NB4 (cell line): ENCODE measurements at regions not wholly inside any gene's neighbourhood (a gene's known extent, or its start where the extent isn't known, plus 50 kb on each side); places are given as distances from the start of the nearest gene placed in this dataset.

ENCODE experiments used
- MAX ChIP-seq: IDR thresholded peaks from 2 replicates; pipeline ENCODE4 v1.6.1; 2011; ENCODE audit warnings: low read depth, low read length
- TF ChIP-seq, protein P1 (sequence below): IDR thresholded peaks from one replicate; pipeline ENCODE4 v1.5.1; 2012; ENCODE audit warnings: low read depth, low read length

DNA sequence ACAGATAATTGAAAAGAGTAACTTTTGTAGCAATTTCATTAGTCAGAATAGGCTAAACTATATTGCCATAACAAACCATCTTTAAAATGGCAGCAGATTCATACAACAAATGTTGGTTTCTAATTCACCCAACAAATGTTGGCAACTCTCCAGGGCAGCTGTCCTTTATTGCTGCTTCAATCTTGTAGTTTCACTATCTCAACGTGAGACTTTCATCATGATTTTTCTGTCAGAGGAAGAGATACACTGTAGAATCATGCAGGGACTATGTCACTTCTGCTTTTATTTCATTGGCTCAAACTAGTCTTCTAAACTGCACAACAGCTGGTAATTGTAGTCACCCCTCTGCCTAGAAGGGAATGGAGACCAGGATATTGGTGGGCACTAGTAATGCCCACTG lies 174.2 kb downstream of the TANC2 start:
- TF ChIP-seq, protein P1, sequence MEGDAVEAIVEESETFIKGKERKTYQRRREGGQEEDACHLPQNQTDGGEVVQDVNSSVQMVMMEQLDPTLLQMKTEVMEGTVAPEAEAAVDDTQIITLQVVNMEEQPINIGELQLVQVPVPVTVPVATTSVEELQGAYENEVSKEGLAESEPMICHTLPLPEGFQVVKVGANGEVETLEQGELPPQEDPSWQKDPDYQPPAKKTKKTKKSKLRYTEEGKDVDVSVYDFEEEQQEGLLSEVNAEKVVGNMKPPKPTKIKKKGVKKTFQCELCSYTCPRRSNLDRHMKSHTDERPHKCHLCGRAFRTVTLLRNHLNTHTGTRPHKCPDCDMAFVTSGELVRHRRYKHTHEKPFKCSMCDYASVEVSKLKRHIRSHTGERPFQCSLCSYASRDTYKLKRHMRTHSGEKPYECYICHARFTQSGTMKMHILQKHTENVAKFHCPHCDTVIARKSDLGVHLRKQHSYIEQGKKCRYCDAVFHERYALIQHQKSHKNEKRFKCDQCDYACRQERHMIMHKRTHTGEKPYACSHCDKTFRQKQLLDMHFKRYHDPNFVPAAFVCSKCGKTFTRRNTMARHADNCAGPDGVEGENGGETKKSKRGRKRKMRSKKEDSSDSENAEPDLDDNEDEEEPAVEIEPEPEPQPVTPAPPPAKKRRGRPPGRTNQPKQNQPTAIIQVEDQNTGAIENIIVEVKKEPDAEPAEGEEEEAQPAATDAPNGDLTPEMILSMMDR, result no peak
- TF ChIP-seq MAX, result no peak
